ENCODE measurements at regions not wholly inside any gene's neighbourhood (a gene's known extent, or its start where the extent isn't known, plus 50 kb on each side); places are given as distances from the start of the nearest gene placed in this dataset.

- H3K4me2 ChIP-seq, result no peak overlapping the region
- ATAC-seq (no peak), DNase-seq (ENCODE audit: low read depth in 1 of 2, low spot score in 1 of 2) (no peak), FAIRE-seq (no peak)
- 17% methylated on average over 2 of the region's 2 CpGs for WGBS (ENCODE audit: missing lambda C conversion rate)
- no peak overlapping the region for H3K27ac ChIP-seq
- no peaks in the 10 kb centered on the region for H3K4me1 ChIP-seq
- ChIA-PET CTCF (no interaction called here), POLR2A (no interaction called here)
- H3K4me3 ChIP-seq, result no peak overlapping the region
- TF ChIP-seq ZSCAN20 (CRISPR knock-in tag; IDR thresholded peaks at IDR 0.05), result no peak
- no peak for TF ChIP-seq RFX5 (IDR thresholded peaks at IDR 0.05)
- TF ChIP-seq JUN (IDR thresholded peaks at IDR 0.05), result no peak
- no peak for TF ChIP-seq HOXB13 (CRISPR knock-in tag; IDR thresholded peaks at IDR 0.05; ENCODE audit: low read depth)
- TF ChIP-seq EHMT2 (IDR thresholded peaks at IDR 0.05; ENCODE audit: low read depth), result no peak
- TF ChIP-seq HDAC2 (IDR thresholded peaks at IDR 0.05), result no peak
- TF ChIP-seq MAX (IDR thresholded peaks at IDR 0.05), result no peak
- TF ChIP-seq HES2 (IDR thresholded peaks at IDR 0.05), result no peak
- no peak for TF ChIP-seq FOSL2 (IDR thresholded peaks at IDR 0.05)
- TF ChIP-seq FOSL2 (CRISPR knock-in tag; IDR thresholded peaks at IDR 0.05), result no peak
- no peak for TF ChIP-seq KDM5A (IDR thresholded peaks at IDR 0.05)
- no peaks in the 10 kb centered on the region for H3K9me3 ChIP-seq
These were observed 588.5 kb downstream of the DACH1 start for GRCh38 chr13:71278512-71278911.

- no peak overlapping the region for H3K4me2 ChIP-seq
- TF ChIP-seq ZC3H11A (IDR thresholded peaks at IDR 0.05) (no peak), E2F6 (IDR thresholded peaks at IDR 0.05; ENCODE audit: borderline replicate concordance, low read depth) (no peak)
- DNase-seq (ENCODE audit: low read depth in 1 of 2, low spot score in 1 of 2) (no peak), FAIRE-seq (no peak), ATAC-seq (no peak)
- CTCF ChIA-PET, result no interaction called here
- WGBS (ENCODE audit: missing lambda C conversion rate), result 17% methylated on average over 5 of the region's 5 CpGs
- H3K4me1 ChIP-seq, result no peaks in the 10 kb centered on the region
- POLR2A ChIA-PET, result no interaction called here
- no peak overlapping the region for H3K27ac ChIP-seq
- no peaks in the 10 kb centered on the region for H3K9me3 ChIP-seq
- H3K4me3 ChIP-seq, result no peak overlapping the region
These were observed 591.9 kb downstream of the DACH1 start for GRCh38 chr13:71274923-71275608.

- ChIA-PET POLR2A (no interaction called here), CTCF (no interaction called here)
- ATAC-seq (no peak), FAIRE-seq (no peak), DNase-seq (ENCODE audit: low read depth in 1 of 2, low spot score in 1 of 2) (no peak)
- Histone ChIP-seq H3K4me2 (no peak overlapping the region), H3K4me3 (no peak overlapping the region), H3K9me3 (no peaks in the 10 kb centered on the region), H3K27ac (no peak overlapping the region), H3K4me1 (no peaks in the 10 kb centered on the region)
- WGBS (ENCODE audit: missing lambda C conversion rate), result 0% methylated on average over 1 of the region's 1 CpG
- TF ChIP-seq JUNB (IDR thresholded peaks at IDR 0.05) (no peak), TP53 (CRISPR knock-in tag; IDR thresholded peaks at IDR 0.05) (no peak), E2F6 (IDR thresholded peaks at IDR 0.05; ENCODE audit: borderline replicate concordance, low read depth) (no peak), NPAS2 (CRISPR knock-in tag; IDR thresholded peaks at IDR 0.05; ENCODE audit: borderline replicate concordance) (no peak), MAX (IDR thresholded peaks at IDR 0.05) (no peak), HOXB13 (CRISPR knock-in tag; IDR thresholded peaks at IDR 0.05; ENCODE audit: low read depth) (no peak), NFE2L2 (conservative IDR thresholded peaks at IDR 0.05; ENCODE audit: low read length) (no peak), ZSCAN20 (CRISPR knock-in tag; IDR thresholded peaks at IDR 0.05) (no peak), ZC3H11A (IDR thresholded peaks at IDR 0.05) (no peak), ATOH8 (CRISPR knock-in tag; IDR thresholded peaks at IDR 0.05; ENCODE audit: low read depth) (no peak), RARB (CRISPR knock-in tag; IDR thresholded peaks at IDR 0.05) (no peak), EHMT2 (IDR thresholded peaks at IDR 0.05; ENCODE audit: low read depth) (no peak), FOSB (CRISPR knock-in tag; IDR thresholded peaks at IDR 0.05) (no peak), MAFK (IDR thresholded peaks at IDR 0.05; ENCODE audit: partially characterized antibody) (no peak), POLR2A (IDR thresholded peaks at IDR 0.05; ENCODE audit: low read length) (no peak), BCL3 (IDR thresholded peaks at IDR 0.05) (no peak), ZFP36 (IDR thresholded peaks at IDR 0.05; ENCODE audit: borderline replicate concordance, partially characterized antibody) (no peak)
These were observed 605.7 kb downstream of the DACH1 start for GRCh38 chr13:71261256-71261655.
